Esophagus muscularis mucosa (tissue), 4 donors: ENCODE measurements at regions not wholly inside any gene's neighbourhood (a gene's known extent, or its start where the extent isn't known, plus 50 kb on each side); places are given as distances from the start of the nearest gene placed in this dataset.
"Not testable (repeated sequence)": the region's sequence is repeated elsewhere in the genome, so short reads cannot be mapped to it uniquely, and the experiment has no call there.

Source experiments
- EP300 ChIP-seq: sonication (generic); formaldehyde crosslinking; IDR thresholded peaks from one replicate; pipeline ENCODE4 v1.6.1; 2017; ENCODE audit warnings: antibody characterized with exemption
- POLR2A ChIP-seq: fragments of 450-650 bp; IDR thresholded peaks from one replicate; pipeline ENCODE4 v1.6.1; 2017; ENCODE audit warnings: antibody characterized with exemption, moderate library complexity, mild to moderate bottlenecking, low read depth
- POLR2AphosphoS5 ChIP-seq, 2 donors: sonication (generic); formaldehyde crosslinking; IDR thresholded peaks; one replicate each; pipeline ENCODE4 v1.6.1; 2017; ENCODE audit warnings: antibody characterized with exemption in 2 of 2
- TF ChIP-seq, protein P1 (sequence below), 3 experiments: fragments of 200-600 bp in 2 of 3; fragments of 450-650 bp in 1 of 3; sonication (generic) in 2 of 3; IDR thresholded peaks; one replicate each; pipeline ENCODE4 v1.5.1; 2017 to 2019; ENCODE audit warnings: antibody characterized with exemption in 3 of 3, mild to moderate bottlenecking in 2 of 3, moderate library complexity in 1 of 3

DNA sequence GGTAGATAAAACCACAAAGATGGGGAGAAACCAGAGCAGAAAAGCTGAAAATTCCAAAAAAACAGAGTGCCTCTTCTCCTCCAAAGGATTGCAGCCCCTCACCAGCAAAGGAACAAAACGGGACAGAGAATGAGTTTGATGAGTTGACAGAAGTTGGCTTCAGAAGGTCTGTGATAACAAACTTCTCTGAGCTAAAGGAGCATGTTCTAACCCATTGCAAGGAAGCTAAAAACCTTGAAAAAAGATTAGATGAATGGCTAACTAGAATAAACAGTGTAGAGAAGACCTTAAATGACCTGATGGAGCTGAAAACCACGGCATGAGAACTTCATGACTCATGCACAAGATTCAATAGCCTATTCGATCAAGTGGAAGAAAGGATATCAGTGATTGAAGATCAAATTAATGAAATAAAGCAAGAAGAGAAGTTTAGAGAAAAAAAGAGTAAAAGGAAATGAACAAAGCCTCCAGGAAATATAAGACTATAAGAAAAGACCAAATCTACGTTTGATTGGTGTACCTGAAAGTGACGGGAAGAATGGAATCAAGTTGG lies 67.5 kb upstream of the NEDD9 start:
- TF ChIP-seq, protein P1, sequence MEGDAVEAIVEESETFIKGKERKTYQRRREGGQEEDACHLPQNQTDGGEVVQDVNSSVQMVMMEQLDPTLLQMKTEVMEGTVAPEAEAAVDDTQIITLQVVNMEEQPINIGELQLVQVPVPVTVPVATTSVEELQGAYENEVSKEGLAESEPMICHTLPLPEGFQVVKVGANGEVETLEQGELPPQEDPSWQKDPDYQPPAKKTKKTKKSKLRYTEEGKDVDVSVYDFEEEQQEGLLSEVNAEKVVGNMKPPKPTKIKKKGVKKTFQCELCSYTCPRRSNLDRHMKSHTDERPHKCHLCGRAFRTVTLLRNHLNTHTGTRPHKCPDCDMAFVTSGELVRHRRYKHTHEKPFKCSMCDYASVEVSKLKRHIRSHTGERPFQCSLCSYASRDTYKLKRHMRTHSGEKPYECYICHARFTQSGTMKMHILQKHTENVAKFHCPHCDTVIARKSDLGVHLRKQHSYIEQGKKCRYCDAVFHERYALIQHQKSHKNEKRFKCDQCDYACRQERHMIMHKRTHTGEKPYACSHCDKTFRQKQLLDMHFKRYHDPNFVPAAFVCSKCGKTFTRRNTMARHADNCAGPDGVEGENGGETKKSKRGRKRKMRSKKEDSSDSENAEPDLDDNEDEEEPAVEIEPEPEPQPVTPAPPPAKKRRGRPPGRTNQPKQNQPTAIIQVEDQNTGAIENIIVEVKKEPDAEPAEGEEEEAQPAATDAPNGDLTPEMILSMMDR (IDR thresholded peaks at IDR 0.05): not testable (repeated sequence)
- not testable (repeated sequence) for TF ChIP-seq POLR2AphosphoS5 (IDR thresholded peaks at IDR 0.05); EP300; POLR2A
